Non-pigmented ciliary epithelial cell (primary cell): ENCODE measurements at regions not wholly inside any gene's neighbourhood (a gene's known extent, or its start where the extent isn't known, plus 50 kb on each side); places are given as distances from the start of the nearest gene placed in this dataset.
"Not testable (repeated sequence)": the region's sequence is repeated elsewhere in the genome, so short reads cannot be mapped to it uniquely, and the experiment has no call there.

Experiments used
- DNase-seq: peaks from one replicate; pipeline ENCODE4 v3.0.0-alpha.2; 2010; ENCODE audit warnings: low read depth

GRCh38 chr6:21334651-21335050 is 258.9 kb upstream of the SOX4 start:
- no peak for DNase-seq

DNA sequence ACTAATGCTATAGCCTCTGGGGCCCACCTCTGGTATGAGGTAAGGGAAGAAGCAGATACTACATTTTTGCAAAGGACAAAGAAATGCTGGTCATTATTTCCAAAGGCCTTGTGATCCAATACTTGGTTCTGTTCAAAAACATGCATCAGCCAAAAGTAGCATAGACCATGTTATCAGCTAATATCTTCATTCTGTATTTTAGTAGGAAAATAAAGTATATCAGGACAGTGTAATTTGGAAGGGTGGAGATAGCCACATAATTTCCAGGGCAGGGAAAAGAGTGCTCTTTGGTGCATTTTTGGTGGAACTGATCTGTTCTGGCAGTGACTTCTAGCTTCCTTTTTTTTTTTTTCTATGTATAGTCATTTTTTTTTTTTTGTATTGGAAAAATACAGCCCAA is 258.0 kb upstream of the SOX4 start:
- DNase-seq, result no peak

DNA sequence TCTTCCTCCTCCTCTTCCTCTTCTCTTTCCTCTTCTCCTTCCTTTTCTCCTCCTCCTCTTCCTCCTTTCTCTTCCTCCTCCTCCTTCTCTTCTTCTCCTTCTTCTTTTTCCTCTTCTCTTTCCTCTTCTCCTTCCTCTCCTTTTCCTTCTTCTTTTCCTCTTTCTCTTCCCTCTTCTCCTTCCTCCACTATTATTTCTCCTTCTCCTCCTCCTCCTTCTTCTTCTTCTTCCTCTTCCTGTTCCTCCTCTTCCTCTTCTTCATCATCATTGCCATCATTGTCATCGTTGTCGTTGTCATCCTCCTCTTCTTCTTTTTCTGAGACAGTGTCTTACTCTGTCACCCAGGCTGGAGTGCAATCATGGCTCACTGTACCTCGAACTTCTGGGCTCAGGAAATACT is 256.3 kb upstream of the SOX4 start:
- DNase-seq, result no peak

DNA sequence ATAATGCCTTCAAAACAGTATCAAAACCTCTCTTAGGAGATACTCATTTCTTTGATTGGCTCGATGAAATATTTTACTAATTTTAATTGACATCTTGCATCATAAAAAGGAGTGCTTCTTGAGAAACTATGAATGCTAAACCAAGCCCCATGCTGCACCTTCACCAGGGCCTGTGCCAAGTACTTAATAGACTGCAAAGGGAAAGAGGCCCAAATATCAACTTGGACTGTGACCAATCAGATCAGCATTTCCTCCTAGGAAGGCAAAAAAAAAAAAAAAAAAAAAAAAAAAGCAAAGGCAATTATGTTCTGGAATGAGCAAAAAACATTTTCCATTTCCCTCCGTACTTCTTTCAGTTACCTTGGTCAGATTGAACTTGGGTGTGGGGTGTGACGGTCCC is 253.0 kb upstream of the SOX4 start:
- DNase-seq, result no peak

- no peak for DNase-seq
These were observed 251.6 kb upstream of the SOX4 start for GRCh38 chr6:21341910-21342309.

DNA sequence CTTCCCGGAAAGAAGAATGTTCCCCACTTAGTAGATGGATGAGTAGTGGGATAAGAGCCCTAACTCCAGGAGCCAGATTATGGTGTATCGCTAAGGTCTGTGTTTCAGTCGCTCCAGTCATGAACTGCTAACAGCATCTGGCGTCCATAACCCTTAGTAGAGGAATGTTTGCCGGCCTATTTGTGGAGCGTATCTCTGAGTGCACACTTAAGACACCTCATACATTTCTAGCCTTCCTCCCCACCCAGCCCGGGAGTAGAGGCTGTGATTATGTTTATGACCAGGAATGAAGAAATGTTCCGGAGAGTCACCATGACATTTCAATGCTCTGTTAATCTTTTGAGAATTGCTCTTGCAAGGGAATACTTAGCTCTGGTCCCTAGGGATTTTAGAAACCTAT is 251.1 kb upstream of the SOX4 start:
- no peak for DNase-seq

- DNase-seq, result not testable (repeated sequence)
These were observed 247.8 kb upstream of the SOX4 start for GRCh38 chr6:21345704-21346103.

DNA sequence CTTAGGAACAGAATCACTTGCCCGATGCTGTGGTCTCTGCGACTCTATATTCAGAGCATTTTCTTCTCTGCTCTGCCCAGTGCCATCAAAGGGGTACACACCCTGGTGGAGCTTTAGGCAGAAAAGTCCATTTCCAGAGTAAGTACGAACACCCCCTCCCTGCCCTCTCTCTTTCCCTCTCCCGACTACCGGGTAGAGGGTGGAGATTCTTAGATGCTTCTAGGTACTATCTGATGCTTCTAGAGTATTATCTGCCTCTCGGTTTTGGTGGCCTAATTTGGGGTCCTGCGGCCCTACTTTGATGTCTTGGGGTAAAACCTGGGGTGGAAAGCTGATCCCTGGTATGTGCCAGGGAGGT is 245.4 kb upstream of the SOX4 start:
- DNase-seq, result no peak

DNA sequence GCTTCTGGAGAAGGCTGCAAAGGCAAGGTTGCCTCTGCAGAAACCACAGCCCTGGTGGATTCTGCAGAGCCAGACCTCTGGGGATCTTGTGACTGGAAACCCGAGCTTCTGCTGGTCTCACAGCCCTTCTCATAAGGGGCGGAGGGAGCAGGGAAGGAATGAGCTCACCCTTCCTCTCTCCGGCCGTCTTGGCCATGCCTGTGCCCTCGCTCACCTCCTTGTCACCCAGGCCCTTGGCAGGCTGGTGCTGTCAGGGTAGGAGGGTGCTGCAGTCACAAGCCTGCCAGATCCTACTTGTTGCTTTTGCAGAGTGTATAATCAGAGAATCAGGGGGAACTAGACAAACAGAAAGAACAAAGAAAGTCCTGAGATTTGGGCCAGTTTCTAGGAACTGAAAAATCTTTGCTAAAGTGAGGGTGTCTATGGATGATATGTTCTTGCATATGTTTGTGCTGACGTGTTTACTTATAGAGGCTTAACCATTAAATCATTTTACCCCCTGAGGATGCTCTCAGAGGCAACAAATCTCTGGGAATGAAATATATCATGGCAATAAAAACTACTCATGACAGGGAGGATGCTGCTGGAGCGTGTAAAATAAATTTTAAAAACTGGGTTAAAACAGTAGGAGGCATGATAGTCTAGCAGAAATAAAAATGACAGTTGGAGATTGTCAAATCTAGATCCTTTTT is 244.9 kb upstream of the SOX4 start:
- peak; percentile 31 for DNase-seq

- no peak for DNase-seq
These were observed 243.7 kb upstream of the SOX4 start for GRCh38 chr6:21349834-21350233.

DNA sequence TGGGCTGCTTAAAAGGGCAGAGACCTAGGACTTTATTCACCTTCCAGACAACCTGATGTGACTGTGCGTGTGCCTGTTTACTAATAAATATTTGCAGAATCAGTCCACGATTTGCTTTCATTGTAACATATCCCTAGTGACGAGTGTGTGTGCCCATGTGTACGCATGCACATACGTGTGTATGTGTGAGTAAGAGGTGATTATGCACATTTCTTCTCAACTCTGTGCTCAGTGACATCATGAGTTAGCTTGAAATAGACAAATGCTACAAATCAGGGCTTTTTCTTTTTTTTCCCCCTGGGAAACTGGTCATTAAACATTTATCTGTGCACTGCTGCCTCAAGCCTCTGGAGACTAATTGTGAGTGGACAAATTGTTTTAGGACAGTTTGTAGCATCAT is 242.6 kb upstream of the SOX4 start:
- DNase-seq, result no peak

DNA sequence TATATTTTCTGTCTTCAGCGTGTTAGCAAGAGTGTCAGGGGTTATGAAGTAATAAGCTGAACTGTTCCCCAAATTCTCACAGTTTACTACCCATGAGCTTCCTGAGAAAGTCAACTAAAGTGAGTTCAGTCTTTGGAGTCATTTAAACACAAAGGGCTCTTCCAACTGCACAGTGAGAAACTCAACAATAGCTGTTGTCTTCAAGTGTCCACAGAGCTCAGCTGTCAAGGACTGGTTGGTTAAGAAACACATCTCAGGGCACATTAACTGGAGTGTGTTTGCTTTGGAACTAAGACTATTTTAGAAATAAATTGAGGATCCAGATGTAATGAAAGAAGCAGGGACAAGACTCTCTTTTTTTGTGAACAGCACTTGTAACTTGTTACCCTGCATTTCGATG is 241.4 kb upstream of the SOX4 start:
- DNase-seq, result no peak

DNA sequence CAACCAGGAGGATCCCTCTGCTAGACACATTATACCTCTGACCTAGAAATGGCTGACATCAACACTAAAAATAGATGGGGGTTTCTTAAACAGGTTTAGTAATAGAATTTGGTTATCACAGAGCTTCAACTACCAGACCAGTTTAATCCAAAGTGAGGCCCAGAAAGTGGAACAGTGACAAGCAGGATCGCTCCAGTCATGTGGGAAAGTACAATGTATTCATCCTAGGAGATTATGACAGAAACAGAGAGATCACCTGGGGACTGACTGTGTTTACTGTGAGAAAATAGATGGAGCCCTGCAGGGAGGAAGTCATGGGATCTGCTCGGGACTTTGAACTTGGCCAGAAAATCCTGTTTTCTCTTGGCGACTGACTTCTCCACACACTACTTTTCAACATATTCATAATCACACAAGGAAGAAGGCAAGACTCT is 238.7 kb upstream of the SOX4 start:
- DNase-seq, result no peak

- DNase-seq, result no peak
These were observed 237.9 kb upstream of the SOX4 start for GRCh38 chr6:21355638-21356037.

GRCh38 chr6:21357262-21357661 is 236.3 kb upstream of the SOX4 start:
- no peak for DNase-seq

DNA sequence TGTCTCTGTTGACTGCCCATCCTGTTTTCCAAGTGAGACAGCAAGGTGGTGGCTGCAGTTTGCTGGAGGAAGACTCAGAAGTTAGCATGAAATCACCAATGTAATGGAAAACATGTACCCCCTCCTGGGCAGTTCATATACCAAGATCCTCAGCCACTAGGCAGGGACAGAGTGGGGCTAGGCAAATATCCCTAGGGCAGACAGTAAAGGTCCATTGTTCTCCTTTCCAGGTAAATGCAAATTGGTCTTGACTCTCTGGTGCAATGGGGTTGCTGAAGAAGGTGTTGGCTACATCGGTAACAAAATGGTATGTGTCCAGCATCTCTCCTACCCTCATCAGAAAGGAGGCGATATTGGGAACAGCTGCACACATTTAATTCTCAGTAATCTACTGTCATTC is 233.6 kb upstream of the SOX4 start:
- no peak for DNase-seq

DNA sequence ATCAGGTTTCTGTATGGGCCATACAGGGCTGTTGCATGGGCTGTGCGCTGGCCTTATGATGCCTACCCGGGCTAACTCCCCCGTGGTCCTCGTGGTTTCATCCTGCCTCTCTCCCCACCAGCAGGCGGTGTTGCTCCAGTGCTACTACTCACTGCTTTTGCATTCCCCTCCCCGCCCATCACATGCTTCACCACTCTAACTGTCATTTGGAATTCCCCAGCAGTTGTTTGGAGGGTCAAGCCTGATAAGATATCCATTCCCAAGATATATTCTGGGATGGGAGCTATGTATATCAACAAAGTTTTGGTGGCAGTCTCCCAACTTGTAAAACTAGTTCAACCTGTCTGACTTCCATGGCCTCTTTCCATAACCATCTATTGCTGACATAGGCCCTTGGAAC is 233.2 kb upstream of the SOX4 start:
- DNase-seq, result no peak

- no peak for DNase-seq
These were observed 226.4 kb upstream of the SOX4 start for GRCh38 chr6:21367148-21367547.

DNA sequence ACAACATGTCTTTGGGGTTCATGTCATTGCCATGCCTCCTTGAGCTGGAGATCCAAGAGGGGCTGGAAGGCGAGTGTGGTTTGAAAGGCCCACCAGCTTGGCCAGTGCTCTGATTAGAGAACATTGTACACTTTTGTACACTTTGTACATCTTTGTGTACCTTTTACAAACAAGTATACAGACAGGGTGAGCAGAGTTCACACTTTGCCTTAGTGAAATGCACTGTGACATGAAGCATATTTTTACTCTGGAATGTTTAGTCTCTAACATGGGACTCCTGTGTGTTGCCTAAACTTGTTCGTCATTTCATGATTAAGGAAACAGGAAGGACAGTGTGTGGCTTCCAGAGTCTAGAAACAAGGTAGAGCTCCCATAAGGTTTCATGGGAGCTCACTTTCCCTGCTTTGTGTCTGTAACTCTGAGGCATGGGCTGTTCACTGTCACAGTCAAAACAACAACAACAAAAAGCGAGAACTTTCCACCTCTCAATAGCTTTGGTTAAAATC is 225.8 kb upstream of the SOX4 start:
- no peak for DNase-seq

DNA sequence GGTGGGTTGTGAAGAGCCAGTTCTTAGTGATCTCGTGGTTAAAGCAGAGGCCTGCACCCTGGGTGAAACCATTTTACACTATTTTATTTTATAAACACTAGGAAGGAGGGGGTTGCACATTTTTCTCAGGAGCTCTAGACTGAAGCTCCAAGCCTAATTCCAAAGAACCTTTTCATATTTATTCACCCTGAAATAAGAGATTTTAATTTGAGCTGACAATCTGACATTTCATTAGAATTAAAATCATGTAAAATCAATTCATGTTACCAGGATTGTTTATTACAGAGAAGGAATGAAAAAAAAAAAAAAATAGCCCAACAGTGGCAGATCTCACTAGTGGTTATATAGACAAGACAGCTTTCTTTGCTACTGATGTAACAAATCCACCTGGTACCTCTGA is 222.5 kb upstream of the SOX4 start:
- DNase-seq, result no peak

DNA sequence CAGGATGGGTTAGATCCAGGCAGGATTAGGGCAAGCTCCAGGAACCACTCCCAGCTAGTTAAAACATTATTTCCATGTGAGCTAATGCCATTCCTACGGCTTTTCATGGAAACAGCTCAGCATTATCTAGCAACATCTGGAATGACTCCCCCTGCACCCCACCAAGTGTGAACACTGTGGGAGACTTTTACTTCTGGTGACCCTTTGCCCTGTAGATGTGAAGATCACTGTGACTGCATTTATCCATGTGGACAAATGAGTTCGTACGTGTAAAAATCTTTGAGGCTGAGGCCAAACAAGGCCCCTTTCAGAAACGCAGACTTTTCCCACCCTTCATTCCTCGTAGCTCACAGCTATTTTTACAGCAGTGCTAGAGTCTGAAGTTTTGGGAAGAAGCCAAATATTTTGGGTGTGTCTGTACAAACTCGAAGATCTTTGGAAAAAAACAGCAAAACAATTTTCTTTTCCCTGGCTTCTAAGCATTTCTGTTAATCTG is 221.8 kb upstream of the SOX4 start:
- no peak for DNase-seq

DNA sequence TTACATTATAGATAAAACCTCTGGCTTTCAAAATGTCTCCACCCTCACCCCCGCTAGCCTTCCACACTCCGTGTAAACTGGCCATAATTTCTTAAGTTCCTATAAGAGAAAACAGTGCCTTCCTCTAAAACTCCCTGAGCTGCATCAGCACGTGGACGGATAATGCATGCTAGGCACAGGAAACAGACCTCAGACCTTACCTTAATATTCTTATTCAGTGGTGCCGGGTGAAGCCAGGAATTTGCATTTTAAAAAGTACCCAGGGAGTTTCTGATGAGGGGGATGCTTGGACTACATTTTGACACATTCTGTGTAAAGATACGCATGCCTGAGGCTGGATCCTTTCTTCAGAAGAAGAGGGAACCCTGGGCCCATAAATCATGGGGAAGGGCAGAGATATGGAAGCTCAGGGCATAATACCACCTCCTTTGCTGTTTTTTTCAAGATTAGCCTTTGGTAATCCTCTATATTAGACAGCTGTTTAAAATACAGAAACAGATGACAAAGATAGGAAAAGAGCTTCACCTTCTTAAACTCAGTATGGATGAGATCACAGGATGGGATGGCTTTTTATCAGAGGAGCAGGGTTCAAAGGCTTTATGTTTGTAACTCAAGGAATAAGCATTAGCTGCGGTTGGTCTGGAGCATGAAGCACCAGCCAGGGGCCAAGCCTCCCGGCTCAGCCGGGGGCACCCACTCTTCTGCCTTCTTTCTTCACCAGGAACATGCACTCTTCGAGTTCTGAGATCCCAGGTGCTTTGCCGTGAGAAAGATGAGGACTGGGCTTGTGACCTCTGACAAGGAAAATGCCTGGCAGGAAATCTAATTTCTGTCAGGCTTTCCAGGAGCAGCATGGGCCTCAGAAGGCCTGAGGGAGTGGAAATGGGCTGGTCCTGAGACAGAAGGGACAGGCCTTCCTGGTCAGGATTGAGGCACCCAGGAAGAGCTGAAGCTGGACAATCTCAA is 218.1 kb upstream of the SOX4 start:
- no peak for DNase-seq

DNA sequence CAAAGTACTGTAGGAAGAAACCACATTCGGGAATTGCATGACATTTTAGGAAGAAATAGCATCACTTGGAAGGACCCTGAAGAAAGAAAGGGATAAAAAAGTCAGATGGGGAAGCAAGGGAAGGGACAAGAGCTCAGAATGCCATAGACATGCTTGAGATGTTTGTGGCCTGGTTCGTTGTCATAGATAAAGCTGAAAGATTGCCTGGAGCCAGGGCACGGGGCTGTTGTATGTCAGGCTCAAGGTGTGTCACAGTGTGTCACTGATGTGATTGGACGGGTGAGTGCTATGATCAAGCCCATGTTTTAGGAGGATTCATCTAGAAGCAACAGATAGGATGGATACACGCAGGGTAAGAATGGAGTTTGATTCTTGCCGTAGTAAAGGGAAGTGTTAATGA is 216.2 kb upstream of the SOX4 start:
- no peak for DNase-seq
